Stomach (tissue), 4 donors: ENCODE measurements at regions not wholly inside any gene's neighbourhood (a gene's known extent, or its start where the extent isn't known, plus 50 kb on each side); places are given as distances from the start of the nearest gene placed in this dataset.

Experiments used
- CTCF ChIP-seq, 7 experiments: fragments of 450-650 bp in 4 of 7; fragments of 200-600 bp in 3 of 7; sonication (generic) in 3 of 7; IDR thresholded peaks; one replicate each; pipeline ENCODE4 v1.5.1; 2016 to 2019; ENCODE audit warnings: antibody characterized with exemption in 7 of 7, control low read depth in 2 of 7, mild to moderate bottlenecking in 1 of 7
- POLR2AphosphoS5 ChIP-seq, 3 donors: sonication (generic); formaldehyde crosslinking; IDR thresholded peaks; one replicate each; pipeline ENCODE4 v1.6.1; 2016; ENCODE audit warnings: antibody characterized with exemption in 3 of 3

- TF ChIP-seq CTCF (IDR thresholded peaks at IDR 0.05) (no peak), POLR2AphosphoS5 (IDR thresholded peaks at IDR 0.05) (no peak)
Observed at GRCh38 chr16:5336941-5337340, 239.3 kb upstream of the EEF2KMT start.
